HG02981 (cell line): ENCODE measurements at regions not wholly inside any gene's neighbourhood (a gene's known extent, or its start where the extent isn't known, plus 50 kb on each side); places are given as distances from the start of the nearest gene placed in this dataset.
"Not testable (repeated sequence)": the region's sequence is repeated elsewhere in the genome, so short reads cannot be mapped to it uniquely, and the experiment has no call there.

Experiments used
- ATAC-seq: cut with Tn5 transposase; IDR thresholded peaks from one replicate; pipeline ENCODE4 v1.9.1; 2021; ENCODE audit warnings: mild to moderate bottlenecking, moderate library complexity; ENCODE audit not compliant: unreplicated experiment

- no peak for ATAC-seq
Observed at GRCh38 chr5:92836855-92837755, 743.9 kb downstream of the NR2F1-AS1 start.

GRCh38 chr5:92835712-92836111 lies 745.3 kb downstream of the NR2F1-AS1 start:
- no peak for ATAC-seq

GRCh38 chr5:92823551-92823950 lies 757.5 kb downstream of the NR2F1-AS1 start:
- not testable (repeated sequence) for ATAC-seq

- no peak for ATAC-seq
Observed at GRCh38 chr5:92822183-92822582, 758.8 kb downstream of the NR2F1-AS1 start.

- no peak for ATAC-seq
Observed at GRCh38 chr5:92809855-92810465, 771.1 kb downstream of the NR2F1-AS1 start.

GRCh38 chr5:92808474-92808873 lies 772.5 kb downstream of the NR2F1-AS1 start:
- no peak for ATAC-seq

- ATAC-seq: no peak
Observed at GRCh38 chr5:92807085-92807484, 773.9 kb downstream of the NR2F1-AS1 start.

GRCh38 chr5:92805446-92805845 lies 775.6 kb downstream of the NR2F1-AS1 start:
- no peak for ATAC-seq

GRCh38 chr5:92801911-92802310 lies 779.1 kb downstream of the NR2F1-AS1 start:
- no peak for ATAC-seq

GRCh38 chr5:92800365-92800764 lies 780.7 kb downstream of the NR2F1-AS1 start:
- no peak for ATAC-seq

- ATAC-seq: no peak
Observed at GRCh38 chr5:92795633-92796032, 785.4 kb downstream of the NR2F1-AS1 start.

- no peak for ATAC-seq
Observed at GRCh38 chr5:92780057-92780456, 801.0 kb downstream of the NR2F1-AS1 start.

GRCh38 chr5:92779536-92779935 lies 801.5 kb downstream of the NR2F1-AS1 start:
- no peak for ATAC-seq

- no peak for ATAC-seq
Observed at GRCh38 chr5:92778261-92778660, 802.8 kb downstream of the NR2F1-AS1 start.

GRCh38 chr5:92777421-92777820 lies 803.6 kb downstream of the NR2F1-AS1 start:
- no peak for ATAC-seq

GRCh38 chr5:92775711-92776615 lies 805.1 kb downstream of the NR2F1-AS1 start:
- ATAC-seq: no peak

- no peak for ATAC-seq
Observed at GRCh38 chr5:92769978-92770377, 811.0 kb downstream of the NR2F1-AS1 start.

GRCh38 chr5:92761585-92761984 lies 819.4 kb downstream of the NR2F1-AS1 start:
- ATAC-seq: no peak

- ATAC-seq: no peak
Observed at GRCh38 chr5:92760550-92760949, 820.5 kb downstream of the NR2F1-AS1 start.

GRCh38 chr5:92758552-92758951 lies 822.5 kb downstream of the NR2F1-AS1 start:
- ATAC-seq: no peak

- no peak for ATAC-seq
Observed at GRCh38 chr5:92749943-92750342, 831.1 kb downstream of the NR2F1-AS1 start.
